Glutamatergic neuron (in vitro differentiated cells): ENCODE measurements at regions not wholly inside any gene's neighbourhood (a gene's known extent, or its start where the extent isn't known, plus 50 kb on each side); places are given as distances from the start of the nearest gene placed in this dataset.

Experiments used
- DNase-seq: peaks from one replicate; pipeline ENCODE4 v3.0.0; 2022
- H3K27ac Mint-ChIP-seq: one replicate; pipeline ENCODE4 v1.8.0; 2020; ENCODE audit warnings: mild to moderate bottlenecking, mixed read lengths, inconsistent platforms; ENCODE audit not compliant: unreplicated experiment
- H3K27me3 Mint-ChIP-seq: one replicate; pipeline ENCODE4 v1.8.0; 2020; ENCODE audit warnings: mild to moderate bottlenecking, moderate library complexity, mixed read lengths, inconsistent platforms; ENCODE audit not compliant: unreplicated experiment
- H3K36me3 Mint-ChIP-seq: one replicate; pipeline ENCODE4 v1.8.0; 2020; ENCODE audit warnings: mild to moderate bottlenecking, mixed read lengths, inconsistent platforms; ENCODE audit not compliant: unreplicated experiment
- H3K4me1 Mint-ChIP-seq: one replicate; pipeline ENCODE4 v1.8.0; 2020; ENCODE audit warnings: mild to moderate bottlenecking, low read depth, mixed read lengths, inconsistent platforms; ENCODE audit not compliant: unreplicated experiment
- H3K4me3 Mint-ChIP-seq: one replicate; pipeline ENCODE4 v1.8.0; 2020; ENCODE audit warnings: mild to moderate bottlenecking, mixed read lengths, inconsistent platforms; ENCODE audit not compliant: unreplicated experiment
- H3K9me3 Mint-ChIP-seq: one replicate; pipeline ENCODE4 v1.8.0; 2020; ENCODE audit warnings: mild to moderate bottlenecking, moderate library complexity, mixed read lengths, inconsistent platforms; ENCODE audit not compliant: unreplicated experiment
- TF ChIP-seq, protein P1 (sequence below): fragments of 200-600 bp; sonication (generic); IDR thresholded peaks from one replicate; pipeline ENCODE4 v1.5.0; 2021; ENCODE audit not compliant: partially characterized antibody, unreplicated experiment

GRCh38 chr5:73365990-73366667 is 82.4 kb downstream of the FOXD1 start:
- Mint-ChIP-seq H3K27me3 (no peaks in the 10 kb centered on the region), H3K36me3 (no peaks in the 10 kb centered on the region), H3K4me3 (no peak overlapping the region), H3K4me1 (no peaks in the 10 kb centered on the region), H3K27ac (no peak overlapping the region), H3K9me3 (peaks cover 2% of the 10 kb centered on the region)
- TF ChIP-seq, protein P1, sequence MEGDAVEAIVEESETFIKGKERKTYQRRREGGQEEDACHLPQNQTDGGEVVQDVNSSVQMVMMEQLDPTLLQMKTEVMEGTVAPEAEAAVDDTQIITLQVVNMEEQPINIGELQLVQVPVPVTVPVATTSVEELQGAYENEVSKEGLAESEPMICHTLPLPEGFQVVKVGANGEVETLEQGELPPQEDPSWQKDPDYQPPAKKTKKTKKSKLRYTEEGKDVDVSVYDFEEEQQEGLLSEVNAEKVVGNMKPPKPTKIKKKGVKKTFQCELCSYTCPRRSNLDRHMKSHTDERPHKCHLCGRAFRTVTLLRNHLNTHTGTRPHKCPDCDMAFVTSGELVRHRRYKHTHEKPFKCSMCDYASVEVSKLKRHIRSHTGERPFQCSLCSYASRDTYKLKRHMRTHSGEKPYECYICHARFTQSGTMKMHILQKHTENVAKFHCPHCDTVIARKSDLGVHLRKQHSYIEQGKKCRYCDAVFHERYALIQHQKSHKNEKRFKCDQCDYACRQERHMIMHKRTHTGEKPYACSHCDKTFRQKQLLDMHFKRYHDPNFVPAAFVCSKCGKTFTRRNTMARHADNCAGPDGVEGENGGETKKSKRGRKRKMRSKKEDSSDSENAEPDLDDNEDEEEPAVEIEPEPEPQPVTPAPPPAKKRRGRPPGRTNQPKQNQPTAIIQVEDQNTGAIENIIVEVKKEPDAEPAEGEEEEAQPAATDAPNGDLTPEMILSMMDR, result no peak
- no peak for DNase-seq

- Mint-ChIP-seq H3K4me1 (no peaks in the 10 kb centered on the region), H3K27ac (no peak overlapping the region), H3K27me3 (no peaks in the 10 kb centered on the region), H3K9me3 (peaks cover 2% of the 10 kb centered on the region), H3K4me3 (no peak overlapping the region), H3K36me3 (no peaks in the 10 kb centered on the region)
- TF ChIP-seq, protein P1, result no peak
- DNase-seq, result no peak
Measured at GRCh38 chr5:73365301-73365853, 83.2 kb downstream of the FOXD1 start.

- Mint-ChIP-seq H3K9me3 (peaks cover 2% of the 10 kb centered on the region), H3K4me1 (no peaks in the 10 kb centered on the region), H3K36me3 (no peaks in the 10 kb centered on the region), H3K27me3 (no peaks in the 10 kb centered on the region), H3K27ac (no peak overlapping the region), H3K4me3 (no peak overlapping the region)
- no peak for DNase-seq
- TF ChIP-seq, protein P1, result no peak
Measured at GRCh38 chr5:73363911-73364730, 84.5 kb downstream of the FOXD1 start.

DNA sequence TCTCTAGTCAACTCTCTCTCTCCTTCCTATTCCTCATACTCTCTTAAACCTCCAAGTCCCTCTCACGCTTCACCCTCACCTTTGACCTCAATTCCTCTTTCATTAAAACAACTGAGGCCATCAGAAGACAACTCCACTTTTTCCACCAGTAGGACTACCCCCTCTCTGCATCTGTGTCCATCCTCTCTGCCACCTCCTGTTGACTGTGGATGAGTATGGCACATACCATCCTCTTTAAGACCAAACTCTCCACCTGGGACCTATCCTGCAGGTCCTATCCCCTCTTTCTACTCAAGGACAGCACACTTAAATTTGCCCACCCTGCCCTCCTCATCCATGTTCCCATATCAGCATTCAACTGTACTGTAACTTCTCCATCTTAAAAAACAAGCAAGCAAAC is 89.2 kb downstream of the FOXD1 start:
- H3K27me3 Mint-ChIP-seq, result peaks cover 2% of the 10 kb centered on the region
- TF ChIP-seq, protein P1, result no peak
- DNase-seq, result no peak
- no peak overlapping the region for H3K4me3 Mint-ChIP-seq
- no peaks in the 10 kb centered on the region for H3K4me1 Mint-ChIP-seq
- no peak overlapping the region for H3K27ac Mint-ChIP-seq
- H3K9me3 Mint-ChIP-seq, result peaks cover 2% of the 10 kb centered on the region
- no peaks in the 10 kb centered on the region for H3K36me3 Mint-ChIP-seq

GRCh38 chr5:73358366-73358765 is 90.2 kb downstream of the FOXD1 start:
- H3K27me3 Mint-ChIP-seq, result peaks cover 2% of the 10 kb centered on the region
- DNase-seq, result no peak
- H3K27ac Mint-ChIP-seq, result no peak overlapping the region
- H3K4me3 Mint-ChIP-seq, result no peak overlapping the region
- TF ChIP-seq, protein P1, result no peak
- peaks cover 2% of the 10 kb centered on the region for H3K9me3 Mint-ChIP-seq
- no peaks in the 10 kb centered on the region for H3K36me3 Mint-ChIP-seq
- H3K4me1 Mint-ChIP-seq, result no peaks in the 10 kb centered on the region
